Mesothelial cell of epicardium (in vitro differentiated cells): ENCODE measurements at regions not wholly inside any gene's neighbourhood (a gene's known extent, or its start where the extent isn't known, plus 50 kb on each side); places are given as distances from the start of the nearest gene placed in this dataset.

ENCODE experiments used
- DNase-seq, 2 experiments: peaks; one replicate each; pipeline ENCODE4 v3.0.0; 2021; ENCODE audit warnings: low spot score in 2 of 2; ENCODE audit not compliant: unreplicated experiment in 2 of 2
- H3K27ac Mint-ChIP-seq: 2 replicates; pipeline ENCODE4 v1.8.0; 2021; ENCODE audit warnings: mixed read lengths
- H3K27me3 Mint-ChIP-seq: 2 replicates; pipeline ENCODE4 v1.8.0; 2021; ENCODE audit warnings: low read depth, mixed read lengths
- H3K36me3 Mint-ChIP-seq: 2 replicates; pipeline ENCODE4 v1.8.0; 2021; ENCODE audit warnings: mixed read lengths
- H3K4me1 Mint-ChIP-seq: 2 replicates; pipeline ENCODE4 v1.8.0; 2021; ENCODE audit warnings: mixed read lengths
- H3K4me3 Mint-ChIP-seq: 2 replicates; pipeline ENCODE4 v1.8.0; 2021; ENCODE audit warnings: mild to moderate bottlenecking, moderate library complexity, mixed read lengths
- H3K9me3 Mint-ChIP-seq: 2 replicates; pipeline ENCODE4 v1.8.0; 2021; ENCODE audit warnings: mixed read lengths
- TF ChIP-seq, protein P1 (sequence below): fragments of 200-600 bp; sonication (generic); IDR thresholded peaks from one replicate; pipeline ENCODE4 v1.5.0; 2021; ENCODE audit warnings: antibody characterized with exemption; ENCODE audit not compliant: unreplicated experiment

DNA sequence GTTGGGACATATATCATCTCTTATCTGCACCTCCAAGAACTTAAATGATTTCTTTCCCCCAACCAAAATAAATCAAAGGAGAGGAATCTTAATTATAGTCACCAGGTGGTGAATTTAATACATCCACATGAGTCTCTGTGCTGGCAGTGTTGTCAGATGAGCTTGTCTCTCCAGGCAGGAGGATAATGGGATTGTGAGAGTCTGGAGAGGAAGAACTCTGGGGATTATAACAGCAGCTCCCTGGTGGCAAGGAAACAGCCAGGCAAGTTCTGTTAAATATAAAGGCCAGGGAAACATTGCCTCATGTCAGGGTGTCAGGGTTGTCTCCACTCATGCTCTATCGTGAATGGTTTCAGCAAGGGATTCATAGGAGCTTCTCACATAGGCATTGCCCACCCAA is 80.8 kb downstream of the TLR4 start:
- Mint-ChIP-seq H3K27ac (no peak overlapping the region), H3K36me3 (no peaks in the 10 kb centered on the region), H3K9me3 (no peaks in the 10 kb centered on the region), H3K4me1 (peaks cover 2% of the 10 kb centered on the region), H3K27me3 (no peaks in the 10 kb centered on the region), H3K4me3 (no peak overlapping the region)
- DNase-seq: no peak
- TF ChIP-seq, protein P1, sequence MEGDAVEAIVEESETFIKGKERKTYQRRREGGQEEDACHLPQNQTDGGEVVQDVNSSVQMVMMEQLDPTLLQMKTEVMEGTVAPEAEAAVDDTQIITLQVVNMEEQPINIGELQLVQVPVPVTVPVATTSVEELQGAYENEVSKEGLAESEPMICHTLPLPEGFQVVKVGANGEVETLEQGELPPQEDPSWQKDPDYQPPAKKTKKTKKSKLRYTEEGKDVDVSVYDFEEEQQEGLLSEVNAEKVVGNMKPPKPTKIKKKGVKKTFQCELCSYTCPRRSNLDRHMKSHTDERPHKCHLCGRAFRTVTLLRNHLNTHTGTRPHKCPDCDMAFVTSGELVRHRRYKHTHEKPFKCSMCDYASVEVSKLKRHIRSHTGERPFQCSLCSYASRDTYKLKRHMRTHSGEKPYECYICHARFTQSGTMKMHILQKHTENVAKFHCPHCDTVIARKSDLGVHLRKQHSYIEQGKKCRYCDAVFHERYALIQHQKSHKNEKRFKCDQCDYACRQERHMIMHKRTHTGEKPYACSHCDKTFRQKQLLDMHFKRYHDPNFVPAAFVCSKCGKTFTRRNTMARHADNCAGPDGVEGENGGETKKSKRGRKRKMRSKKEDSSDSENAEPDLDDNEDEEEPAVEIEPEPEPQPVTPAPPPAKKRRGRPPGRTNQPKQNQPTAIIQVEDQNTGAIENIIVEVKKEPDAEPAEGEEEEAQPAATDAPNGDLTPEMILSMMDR: no peak

DNA sequence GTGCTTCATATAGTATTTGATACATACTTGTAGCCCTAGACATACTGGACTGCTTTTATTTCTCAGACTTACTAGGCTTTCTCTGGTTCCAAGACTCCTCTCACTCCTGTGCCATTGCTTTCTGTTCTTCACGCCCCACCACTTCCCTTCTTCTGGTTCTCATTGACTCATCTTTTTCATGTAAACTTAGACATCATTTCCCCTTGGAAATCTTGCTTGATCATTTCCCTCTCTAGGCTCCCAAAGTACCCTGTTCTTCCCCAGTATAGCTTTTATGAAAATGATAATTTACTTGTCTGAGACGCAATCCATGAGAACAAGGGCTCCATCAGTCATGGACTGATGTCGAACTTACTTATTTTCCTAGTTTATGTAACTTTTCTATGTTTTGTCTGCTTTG is 83.5 kb downstream of the TLR4 start:
- Mint-ChIP-seq H3K4me3 (no peak overlapping the region), H3K4me1 (peaks cover 6% of the 10 kb centered on the region), H3K9me3 (peaks cover 7% of the 10 kb centered on the region), H3K27me3 (no peaks in the 10 kb centered on the region), H3K36me3 (no peaks in the 10 kb centered on the region), H3K27ac (no peak overlapping the region)
- TF ChIP-seq, protein P1: no peak
- no peak for DNase-seq

DNA sequence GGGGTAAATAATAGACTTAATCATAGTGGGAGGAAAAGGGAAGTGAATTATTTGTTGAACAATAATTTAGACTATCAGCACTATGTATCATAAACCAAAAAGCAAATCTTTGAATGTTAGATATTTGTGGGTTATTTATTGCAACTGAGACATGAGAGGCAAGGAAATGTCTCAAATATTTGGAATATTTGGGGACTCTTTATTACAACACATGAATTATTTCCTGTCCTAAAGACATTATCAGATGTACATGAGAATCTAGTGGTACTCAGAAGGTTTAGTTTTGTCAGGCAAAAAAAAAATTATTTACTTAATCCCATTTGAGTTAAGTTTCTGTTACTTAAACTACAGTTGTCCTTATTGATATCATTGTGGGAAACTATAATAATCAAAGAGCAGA is 91.1 kb downstream of the TLR4 start:
- Mint-ChIP-seq H3K9me3 (peaks cover 5% of the 10 kb centered on the region), H3K36me3 (no peaks in the 10 kb centered on the region), H3K27ac (no peak overlapping the region), H3K4me1 (peaks cover 2% of the 10 kb centered on the region), H3K4me3 (no peak overlapping the region), H3K27me3 (peaks cover 3% of the 10 kb centered on the region)
- TF ChIP-seq, protein P1: no peak
- DNase-seq: no peak

DNA sequence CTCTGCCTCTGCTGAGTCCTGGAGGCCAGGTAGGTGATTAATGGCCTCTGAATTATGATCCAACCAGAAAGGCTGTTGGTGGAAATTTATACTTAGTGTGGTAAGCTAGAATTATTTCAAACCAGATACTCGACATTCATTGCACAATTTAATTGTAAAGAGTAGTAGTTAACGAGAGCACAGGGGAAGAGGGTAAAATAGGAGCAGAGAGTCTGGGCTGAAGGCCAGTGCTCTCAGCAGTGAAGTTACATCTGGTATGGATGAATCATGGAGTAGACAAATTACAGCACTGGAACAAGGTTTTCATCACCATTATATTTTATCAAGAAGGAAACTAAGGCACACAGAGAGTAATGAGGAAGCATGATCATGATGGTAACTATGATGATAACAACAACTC is 92.5 kb downstream of the TLR4 start:
- Mint-ChIP-seq H3K36me3 (no peaks in the 10 kb centered on the region), H3K4me1 (no peaks in the 10 kb centered on the region), H3K27me3 (peaks cover 3% of the 10 kb centered on the region), H3K4me3 (no peak overlapping the region), H3K27ac (no peak overlapping the region), H3K9me3 (peaks cover 3% of the 10 kb centered on the region)
- TF ChIP-seq, protein P1: no peak
- DNase-seq: no peak

DNA sequence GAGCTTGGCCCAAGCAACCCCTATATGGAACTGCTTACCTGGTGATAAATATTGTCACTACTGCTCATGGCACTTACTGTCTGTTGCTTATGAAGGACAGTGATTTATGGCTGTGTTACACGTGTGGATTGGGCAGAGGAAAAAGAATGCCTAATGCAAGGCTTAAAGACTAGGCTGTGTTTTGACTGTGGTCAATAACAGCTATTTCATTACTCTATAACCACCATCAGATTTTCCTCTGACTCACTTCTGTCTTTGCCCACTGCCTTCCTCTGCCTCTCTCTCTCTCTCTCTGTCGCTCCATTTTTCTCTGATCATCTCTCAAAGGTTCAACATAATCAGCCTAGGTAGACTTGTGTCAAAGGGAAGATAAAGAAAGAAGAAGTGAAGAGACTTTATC is 96.2 kb downstream of the TLR4 start:
- Mint-ChIP-seq H3K9me3 (no peaks in the 10 kb centered on the region), H3K27me3 (peaks cover 8% of the 10 kb centered on the region), H3K4me3 (no peak overlapping the region), H3K4me1 (no peaks in the 10 kb centered on the region), H3K27ac (no peak overlapping the region), H3K36me3 (no peaks in the 10 kb centered on the region)
- TF ChIP-seq, protein P1: no peak
- no peak for DNase-seq

DNA sequence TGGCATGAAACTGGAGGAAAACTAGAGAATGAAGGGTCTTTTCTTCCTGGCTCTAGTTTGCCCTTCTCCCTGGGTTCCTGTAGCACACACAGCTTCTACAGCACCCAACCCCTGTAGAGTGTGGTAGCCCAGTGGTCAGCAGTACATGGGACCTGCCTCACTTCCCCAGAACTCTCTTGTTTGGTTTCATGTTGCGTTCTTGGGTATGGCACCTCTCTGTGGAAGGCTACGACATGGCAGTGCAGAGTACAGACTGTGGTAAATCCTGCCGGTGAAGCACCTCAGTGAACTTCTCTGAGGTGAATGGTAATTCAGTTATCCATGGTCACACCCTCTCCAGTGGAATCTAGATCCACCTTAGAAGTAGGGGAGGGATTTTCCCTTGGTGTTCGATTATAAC is 105.5 kb downstream of the TLR4 start:
- Mint-ChIP-seq H3K4me3 (no peak overlapping the region), H3K27ac (no peak overlapping the region), H3K4me1 (no peaks in the 10 kb centered on the region), H3K9me3 (peaks cover 7% of the 10 kb centered on the region), H3K36me3 (no peaks in the 10 kb centered on the region), H3K27me3 (no peaks in the 10 kb centered on the region)
- DNase-seq: no peak
- TF ChIP-seq, protein P1: no peak
